Endothelial cell of umbilical vein (primary cell): ENCODE measurements at regions not wholly inside any gene's neighbourhood (a gene's known extent, or its start where the extent isn't known, plus 50 kb on each side); places are given as distances from the start of the nearest gene placed in this dataset.

Experiments used
- CTCF ChIP-seq, 2 donors: IDR thresholded peaks; 1 replicate in 1 of 2; 2 replicates in 1 of 2; pipeline ENCODE4 v1.5.1; 2011; ENCODE audit warnings: low read length in 2 of 2, mild to moderate bottlenecking in 2 of 2, moderate library complexity in 2 of 2, control low read depth in 1 of 2, inconsistent platforms in 1 of 2, low read depth in 1 of 2; ENCODE audit not compliant: insufficient read depth in 1 of 2; ENCODE audit errors: extremely low read depth in 1 of 2
- EZH2 ChIP-seq: IDR thresholded peaks from 2 replicates; pipeline ENCODE4 v1.6.1; 2012; ENCODE audit warnings: borderline replicate concordance, low read depth, mild to moderate bottlenecking, moderate library complexity, low read length, inconsistent platforms; ENCODE audit not compliant: severe bottlenecking
- JUN ChIP-seq: IDR thresholded peaks from 2 replicates; pipeline ENCODE4 v1.6.1; 2011; ENCODE audit warnings: borderline replicate concordance, low read depth; ENCODE audit not compliant: insufficient read length, insufficient read depth
- POLR2A ChIP-seq: IDR thresholded peaks from 2 replicates; pipeline ENCODE4 v1.6.1; 2012; ENCODE audit warnings: low read depth, mild to moderate bottlenecking, control low read depth, low read length
- POLR2AphosphoS5 ChIP-seq: IDR thresholded peaks from 2 replicates; pipeline ENCODE4 v1.6.1; 2012; ENCODE audit warnings: low read depth, mild to moderate bottlenecking, control low read depth, low read length, moderate library complexity; ENCODE audit not compliant: insufficient read depth

GRCh38 chr2:167692936-167693335, 554.5 kb downstream of the STK39 start:
- no peak for TF ChIP-seq CTCF (IDR thresholded peaks at IDR 0.05; ENCODE audit: extremely low read depth in 1 of 2, insufficient read depth in 1 of 2, low read depth in 1 of 2, low read length in 2 of 2)
- TF ChIP-seq JUN: no peak
- TF ChIP-seq POLR2AphosphoS5: no peak
- TF ChIP-seq POLR2A: no peak
- no peak for TF ChIP-seq EZH2
